Spleen (tissue), 7 donors: ENCODE measurements at regions not wholly inside any gene's neighbourhood (a gene's known extent, or its start where the extent isn't known, plus 50 kb on each side); places are given as distances from the start of the nearest gene placed in this dataset.

Source experiments
- POLR2A ChIP-seq, 3 donors: fragments of 450-650 bp; IDR thresholded peaks; one replicate each; pipeline ENCODE4 v1.5.1; 2017; ENCODE audit warnings: antibody characterized with exemption in 3 of 3, mild to moderate bottlenecking in 1 of 3
- TF ChIP-seq, protein P1 (sequence below), 11 experiments: fragments of 200-600 bp in 7 of 11; fragments of 450-650 bp in 4 of 11; sonication (generic) in 4 of 11; IDR thresholded peaks in 8 of 11; conservative IDR thresholded peaks in 3 of 11; 1 replicate in 7 of 11; 2 replicates in 4 of 11; pipeline versions ENCODE4 v1.4.0 to v1.8.0; 2016 to 2021; ENCODE audit warnings: antibody characterized with exemption in 11 of 11, inconsistent platforms in 4 of 11, mild to moderate bottlenecking in 1 of 11
- donor health status: DM: no; HTN: no; CAD: no; lungs with moderate emphysema.
- donor health status: DM: no; HTN: no; CAD: no.
- donor health status: DM: no; HTN: no; CAD: no.

GRCh38 chr3:109899925-109900324, 562.6 kb upstream of the DPPA4 start:
- TF ChIP-seq, protein P1, sequence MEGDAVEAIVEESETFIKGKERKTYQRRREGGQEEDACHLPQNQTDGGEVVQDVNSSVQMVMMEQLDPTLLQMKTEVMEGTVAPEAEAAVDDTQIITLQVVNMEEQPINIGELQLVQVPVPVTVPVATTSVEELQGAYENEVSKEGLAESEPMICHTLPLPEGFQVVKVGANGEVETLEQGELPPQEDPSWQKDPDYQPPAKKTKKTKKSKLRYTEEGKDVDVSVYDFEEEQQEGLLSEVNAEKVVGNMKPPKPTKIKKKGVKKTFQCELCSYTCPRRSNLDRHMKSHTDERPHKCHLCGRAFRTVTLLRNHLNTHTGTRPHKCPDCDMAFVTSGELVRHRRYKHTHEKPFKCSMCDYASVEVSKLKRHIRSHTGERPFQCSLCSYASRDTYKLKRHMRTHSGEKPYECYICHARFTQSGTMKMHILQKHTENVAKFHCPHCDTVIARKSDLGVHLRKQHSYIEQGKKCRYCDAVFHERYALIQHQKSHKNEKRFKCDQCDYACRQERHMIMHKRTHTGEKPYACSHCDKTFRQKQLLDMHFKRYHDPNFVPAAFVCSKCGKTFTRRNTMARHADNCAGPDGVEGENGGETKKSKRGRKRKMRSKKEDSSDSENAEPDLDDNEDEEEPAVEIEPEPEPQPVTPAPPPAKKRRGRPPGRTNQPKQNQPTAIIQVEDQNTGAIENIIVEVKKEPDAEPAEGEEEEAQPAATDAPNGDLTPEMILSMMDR (IDR thresholded peaks at IDR 0.05 in 8 of 11, conservative IDR thresholded peaks at IDR 0.05 in 3 of 11) = no peak
- TF ChIP-seq POLR2A (IDR thresholded peaks at IDR 0.05) = no peak
